ACC112 (cell line): ENCODE measurements at regions not wholly inside any gene's neighbourhood (a gene's known extent, or its start where the extent isn't known, plus 50 kb on each side); places are given as distances from the start of the nearest gene placed in this dataset.

Experiments used
- H2AFZ ChIP-seq: fragments of 200-600 bp; sonication (generic); one replicate; pipeline ENCODE4 v1.6.0; 2017; ENCODE audit warnings: antibody characterized with exemption, low read length; ENCODE audit not compliant: unreplicated experiment
- H3K27ac ChIP-seq: fragments of 200-600 bp; sonication (generic); 2 replicates; pipeline ENCODE4 v1.5.1; 2014; ENCODE audit warnings: low read depth, mild to moderate bottlenecking, antibody characterized with exemption, low read length, moderate library complexity
- H3K27me3 ChIP-seq: fragments of 200-600 bp; sonication (generic); 2 replicates; pipeline ENCODE4 v1.6.1; 2014; ENCODE audit warnings: mild to moderate bottlenecking, antibody characterized with exemption, low read length, moderate library complexity, mixed read lengths; ENCODE audit not compliant: insufficient read depth
- H3K36me3 ChIP-seq: fragments of 200-600 bp; sonication (generic); 2 replicates; pipeline ENCODE4 v1.6.1; 2016; ENCODE audit warnings: mild to moderate bottlenecking, antibody characterized with exemption, low read length, moderate library complexity, mixed read lengths; ENCODE audit not compliant: insufficient read depth
- H3K4me1 ChIP-seq: fragments of 200-600 bp; sonication (generic); one replicate; pipeline ENCODE4 v1.6.1; 2016; ENCODE audit warnings: low read length, mixed read lengths; ENCODE audit not compliant: insufficient read depth, unreplicated experiment, control insufficient read depth
- H3K4me3 ChIP-seq: fragments of 200-600 bp; sonication (generic); 2 replicates; pipeline ENCODE4 v1.5.1; 2014; ENCODE audit warnings: mild to moderate bottlenecking, low read depth, low read length
- H3K79me2 ChIP-seq: fragments of 200-600 bp; sonication (generic); one replicate; pipeline ENCODE4 v1.6.0; 2016; ENCODE audit warnings: low read length; ENCODE audit not compliant: control insufficient read depth, unreplicated experiment, insufficient read depth

DNA sequence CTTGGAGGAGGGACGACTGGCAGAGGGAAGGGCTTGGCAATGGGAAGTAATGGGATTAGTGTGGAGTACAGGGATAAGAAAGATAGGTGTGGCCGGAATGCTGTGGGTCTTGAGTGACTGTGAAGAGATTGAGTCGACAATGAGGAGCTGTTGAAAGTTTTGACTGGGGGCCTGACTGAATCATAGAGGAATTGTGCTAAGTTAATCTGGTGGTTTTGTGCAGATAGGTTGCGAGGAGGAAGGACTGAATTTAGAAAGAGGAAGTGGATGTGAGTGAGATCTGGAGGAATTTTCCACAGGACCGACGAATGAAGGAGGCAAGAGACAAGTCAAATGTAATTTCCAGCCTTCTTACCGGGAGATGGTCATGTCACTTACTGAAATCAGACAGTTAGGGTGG is 143.9 kb upstream of the RALGAPA2 start:
- Histone ChIP-seq H2AFZ (no peak overlapping the region), H3K4me1 (no peaks in the 10 kb centered on the region), H3K36me3 (no peaks in the 10 kb centered on the region), H3K79me2 (no peaks in the 10 kb centered on the region), H3K27me3 (peaks cover 11% of the 10 kb centered on the region; the same call in 1 of the 2 replicates), H3K27ac (no peak overlapping the region), H3K4me3 (no peak overlapping the region)

DNA sequence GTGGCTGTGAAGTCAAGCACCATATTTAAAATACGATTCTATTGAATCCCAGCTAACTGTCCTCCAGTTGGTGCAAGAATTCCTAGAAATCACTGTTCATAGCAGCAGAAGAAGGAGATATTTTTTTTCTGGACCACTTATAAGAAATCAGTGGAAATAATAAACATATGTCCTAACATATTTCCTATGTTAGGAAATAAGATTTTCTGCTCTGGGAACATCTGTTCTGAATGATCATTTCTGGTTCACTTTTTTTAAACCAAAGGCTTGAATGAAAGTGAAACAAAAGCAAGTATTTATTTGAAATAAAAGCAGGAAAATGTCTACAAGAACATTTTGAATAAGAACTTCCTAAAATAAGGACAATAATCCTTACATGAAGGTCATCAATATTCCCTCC is 138.9 kb upstream of the RALGAPA2 start:
- Histone ChIP-seq H3K27ac (no peak overlapping the region), H3K4me3 (no peak overlapping the region), H3K79me2 (no peaks in the 10 kb centered on the region), H3K4me1 (no peaks in the 10 kb centered on the region), H3K27me3 (peaks cover 21% of the 10 kb centered on the region; the same call in 1 of the 2 replicates), H2AFZ (no peak overlapping the region), H3K36me3 (no peaks in the 10 kb centered on the region)

DNA sequence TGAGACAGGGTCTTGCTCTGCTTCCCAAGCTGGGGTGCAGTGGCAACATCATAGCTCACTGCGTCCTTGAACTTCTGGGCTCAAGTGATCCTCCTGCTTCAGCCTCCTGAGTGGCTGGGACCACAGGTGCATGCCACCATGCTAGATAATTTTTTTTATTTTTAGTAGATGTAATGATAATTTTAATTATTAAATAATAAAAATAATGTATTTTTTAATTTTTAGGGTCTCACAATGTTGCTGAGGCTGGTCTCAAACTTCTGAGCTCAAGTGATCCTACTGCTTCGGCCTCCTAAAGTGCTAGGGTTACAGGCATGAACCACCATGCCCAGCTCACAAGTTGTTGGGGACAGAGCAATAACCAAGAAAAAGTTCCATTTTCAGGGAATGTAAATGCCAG is 138.0 kb upstream of the RALGAPA2 start:
- H3K27ac ChIP-seq, result no peak overlapping the region
- H3K79me2 ChIP-seq, result no peaks in the 10 kb centered on the region
- no peak overlapping the region for H2AFZ ChIP-seq
- H3K36me3 ChIP-seq, result no peaks in the 10 kb centered on the region
- peaks cover 18% of the 10 kb centered on the region; the same call in 1 of the 2 replicates for H3K27me3 ChIP-seq
- no peaks in the 10 kb centered on the region for H3K4me1 ChIP-seq
- H3K4me3 ChIP-seq, result no peak overlapping the region

DNA sequence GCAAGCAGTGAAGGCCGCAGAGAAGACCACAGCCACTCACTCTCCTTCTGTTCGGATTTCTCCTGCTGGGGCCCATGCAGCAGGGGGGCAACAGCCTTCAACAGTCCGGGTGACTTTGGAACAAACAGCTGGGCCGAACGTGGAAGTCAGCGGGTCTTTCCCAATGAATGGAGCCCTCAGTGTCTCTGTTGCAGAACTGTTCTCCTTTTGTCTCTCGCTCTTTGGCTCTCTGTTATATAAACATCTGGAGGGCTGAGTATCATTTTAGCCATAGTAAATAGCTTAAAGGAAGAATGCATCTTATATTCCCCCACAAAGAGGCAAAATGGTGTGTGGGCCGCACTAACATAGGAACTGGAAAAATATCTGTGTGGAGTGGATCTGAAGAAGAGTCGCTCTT is 136.7 kb upstream of the RALGAPA2 start:
- no peak overlapping the region for H3K27ac ChIP-seq
- H3K79me2 ChIP-seq, result no peaks in the 10 kb centered on the region
- H3K4me3 ChIP-seq, result no peak overlapping the region
- H3K4me1 ChIP-seq, result no peaks in the 10 kb centered on the region
- peaks cover 18% of the 10 kb centered on the region; the same call in 1 of the 2 replicates for H3K27me3 ChIP-seq
- H2AFZ ChIP-seq, result no peak overlapping the region
- H3K36me3 ChIP-seq, result no peaks in the 10 kb centered on the region

DNA sequence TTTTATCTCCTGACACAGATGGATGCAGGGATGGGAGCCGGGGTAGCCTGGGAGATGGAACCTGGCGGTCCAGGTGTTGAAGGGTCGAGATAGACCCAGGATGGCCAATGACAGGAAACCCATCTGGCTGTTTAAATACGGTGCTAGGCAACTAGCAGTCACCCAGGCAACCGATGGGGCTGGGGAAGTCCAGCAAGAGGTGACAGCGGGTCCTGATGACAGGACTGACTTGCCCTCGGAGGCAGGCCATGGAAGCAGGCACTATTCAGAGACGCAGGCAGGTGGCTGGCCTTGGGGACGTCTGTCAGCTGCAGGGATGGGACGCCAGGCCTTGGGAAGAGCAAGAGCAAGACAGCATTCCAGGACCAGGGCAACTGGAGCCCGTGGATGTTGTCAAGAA is 135.4 kb upstream of the RALGAPA2 start:
- no peak overlapping the region for H2AFZ ChIP-seq
- no peak overlapping the region for H3K4me3 ChIP-seq
- no peaks in the 10 kb centered on the region for H3K4me1 ChIP-seq
- no peaks in the 10 kb centered on the region for H3K36me3 ChIP-seq
- H3K27me3 ChIP-seq, result peaks cover 18% of the 10 kb centered on the region; the same call in 1 of the 2 replicates
- H3K27ac ChIP-seq, result no peak overlapping the region
- H3K79me2 ChIP-seq, result no peaks in the 10 kb centered on the region

DNA sequence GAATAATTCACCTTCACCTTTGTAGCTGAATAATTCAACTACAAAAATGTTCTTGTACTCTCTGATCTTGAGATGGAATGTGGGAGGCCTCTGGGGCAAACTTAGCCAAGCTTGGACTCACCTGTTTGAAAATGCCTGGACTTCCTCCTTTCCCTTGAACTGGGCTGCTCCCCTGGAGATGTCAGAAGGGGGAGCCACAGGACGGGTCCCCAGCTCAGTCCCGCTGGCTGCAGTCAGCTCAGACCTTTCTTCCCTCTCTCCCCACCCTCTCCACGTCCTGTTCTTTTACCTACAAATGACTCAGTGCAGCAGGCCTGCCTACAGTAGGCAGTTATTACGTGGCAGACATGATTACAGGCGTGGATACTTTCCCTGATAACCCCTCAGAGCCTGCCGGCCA is 131.5 kb upstream of the RALGAPA2 start:
- Histone ChIP-seq H3K4me3 (no peak overlapping the region), H2AFZ (no peak overlapping the region), H3K27me3 (peaks cover 7% of the 10 kb centered on the region; the same call in 1 of the 2 replicates)

DNA sequence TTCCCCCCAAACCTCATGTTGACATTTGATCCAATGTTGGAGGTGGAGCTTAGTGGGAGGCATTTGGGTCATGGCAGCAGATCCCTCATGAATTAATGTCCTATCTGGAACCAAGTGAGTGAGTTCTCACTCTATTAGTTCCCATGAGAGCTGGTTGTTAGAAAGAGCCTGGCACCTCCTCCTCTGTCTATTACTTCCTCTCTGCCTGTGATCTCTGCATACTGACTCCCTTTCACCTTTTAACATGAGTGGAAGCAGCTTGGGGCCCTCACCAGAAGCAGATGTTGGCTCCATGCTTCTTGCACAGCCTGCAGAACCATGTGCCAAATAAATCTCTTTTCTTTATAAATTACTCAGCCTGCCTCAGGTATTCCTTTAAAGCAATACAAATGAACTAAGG is 127.3 kb upstream of the RALGAPA2 start:
- no peaks in the 10 kb centered on the region for H3K79me2 ChIP-seq
- H3K27ac ChIP-seq, result no peak overlapping the region
- no peaks in the 10 kb centered on the region for H3K36me3 ChIP-seq
- H2AFZ ChIP-seq, result no peak overlapping the region
- H3K4me1 ChIP-seq, result no peaks in the 10 kb centered on the region
- H3K4me3 ChIP-seq, result no peak overlapping the region
- H3K27me3 ChIP-seq, result peaks cover 16% of the 10 kb centered on the region

More for the DNA sequence above, 131.5 kb upstream of the RALGAPA2 start:
- Histone ChIP-seq H3K36me3 (no peaks in the 10 kb centered on the region), H3K27ac (no peak overlapping the region), H3K79me2 (no peaks in the 10 kb centered on the region), H3K4me1 (no peaks in the 10 kb centered on the region)

DNA sequence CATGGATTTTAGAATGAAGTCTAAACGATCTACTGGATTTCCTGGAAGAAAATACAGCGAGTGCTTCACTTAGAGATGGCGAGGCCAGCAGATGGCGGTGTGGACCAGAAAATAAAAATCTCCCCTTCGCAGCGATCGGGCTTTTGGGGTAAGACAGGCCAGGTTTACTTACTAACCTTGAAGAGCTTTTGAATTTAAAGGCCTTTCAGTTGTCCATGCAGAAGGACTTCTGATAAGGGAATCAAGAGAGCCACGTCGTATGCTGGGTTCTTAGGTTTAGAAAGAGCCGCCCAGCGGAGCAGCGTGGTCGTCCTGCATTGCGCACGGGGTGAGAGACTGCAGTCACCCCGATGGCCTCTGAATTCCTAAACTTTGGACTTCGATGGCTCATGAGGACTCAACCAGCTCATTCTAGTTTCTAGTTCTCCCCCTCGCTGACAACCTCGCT is 125.2 kb upstream of the RALGAPA2 start:
- Histone ChIP-seq H3K4me1 (no peaks in the 10 kb centered on the region), H3K36me3 (no peaks in the 10 kb centered on the region), H3K27me3 (peaks cover 24% of the 10 kb centered on the region), H3K27ac (no peak overlapping the region), H3K79me2 (no peaks in the 10 kb centered on the region), H2AFZ (no peak overlapping the region), H3K4me3 (no peak overlapping the region)

DNA sequence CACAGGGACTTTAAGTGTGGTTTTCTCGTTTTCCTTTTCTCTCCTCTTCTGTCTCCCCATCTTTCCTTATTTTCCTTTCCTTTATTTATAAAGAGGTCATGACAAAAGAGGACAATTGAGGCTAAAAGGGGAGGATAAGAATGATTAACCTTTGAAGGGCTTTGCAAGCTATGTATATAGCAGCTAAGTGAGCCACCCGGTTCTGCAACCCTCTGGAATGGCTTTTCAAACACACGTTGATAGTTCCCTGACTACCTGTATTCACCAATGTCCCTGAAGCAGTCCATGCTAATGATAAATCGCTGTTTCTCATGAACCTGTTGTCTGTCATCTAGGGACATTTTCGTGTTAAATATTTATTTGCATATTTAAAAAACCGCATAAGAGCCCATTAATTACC is 124.4 kb upstream of the RALGAPA2 start:
- H3K79me2 ChIP-seq, result no peaks in the 10 kb centered on the region
- H3K4me1 ChIP-seq, result no peaks in the 10 kb centered on the region
- no peak overlapping the region for H3K4me3 ChIP-seq
- no peak overlapping the region for H3K27ac ChIP-seq
- H3K27me3 ChIP-seq, result peaks cover 21% of the 10 kb centered on the region
- no peaks in the 10 kb centered on the region for H3K36me3 ChIP-seq
- no peak overlapping the region for H2AFZ ChIP-seq

DNA sequence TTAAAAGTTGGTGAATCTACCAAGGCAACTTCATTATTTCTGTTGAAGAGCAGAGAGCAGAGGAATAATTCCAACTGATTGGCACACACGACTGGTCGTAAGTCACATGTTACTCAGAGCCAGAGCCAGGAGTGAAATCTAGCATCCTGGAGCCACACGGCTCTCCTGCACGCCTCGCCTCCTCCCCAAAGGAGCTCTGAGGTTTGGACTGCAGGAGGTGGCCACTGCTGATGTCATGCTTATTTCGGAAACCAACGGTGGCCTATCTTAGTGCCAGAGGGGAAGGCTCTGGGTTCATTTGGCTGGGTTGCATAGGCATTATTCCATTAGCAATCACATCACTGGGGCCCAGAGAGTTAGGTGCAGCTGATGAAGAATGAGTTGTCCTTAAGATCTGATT is 123.5 kb upstream of the RALGAPA2 start:
- Histone ChIP-seq H3K27me3 (peaks cover 21% of the 10 kb centered on the region), H3K4me1 (no peaks in the 10 kb centered on the region), H3K36me3 (no peaks in the 10 kb centered on the region), H2AFZ (no peak overlapping the region), H3K4me3 (no peak overlapping the region), H3K27ac (no peak overlapping the region), H3K79me2 (no peaks in the 10 kb centered on the region)

DNA sequence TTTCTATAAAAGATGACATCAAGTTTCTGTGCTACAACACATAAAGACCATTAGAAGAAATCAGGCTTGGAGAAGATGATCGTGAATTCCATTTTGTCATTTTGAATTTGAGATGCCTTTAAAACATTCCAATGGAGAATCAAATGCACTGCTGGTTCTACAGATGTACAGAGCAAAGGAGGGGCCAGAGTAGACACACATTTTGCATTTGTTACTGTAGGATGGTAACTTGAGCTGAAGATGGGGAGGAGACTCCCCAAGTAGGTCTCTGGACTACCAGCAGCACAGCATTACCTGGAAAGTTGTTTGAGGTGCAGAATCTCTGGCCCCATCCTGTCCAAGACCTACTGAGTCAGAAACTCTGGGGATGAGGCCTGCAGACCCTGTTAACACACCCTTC is 121.6 kb upstream of the RALGAPA2 start:
- Histone ChIP-seq H3K4me3 (no peak overlapping the region), H3K4me1 (no peaks in the 10 kb centered on the region), H2AFZ (no peak overlapping the region), H3K27ac (no peak overlapping the region), H3K79me2 (no peaks in the 10 kb centered on the region), H3K36me3 (no peaks in the 10 kb centered on the region), H3K27me3 (peaks cover 18% of the 10 kb centered on the region)
